Astrocyte of the cerebellum (primary cell): ENCODE measurements at regions not wholly inside any gene's neighbourhood (a gene's known extent, or its start where the extent isn't known, plus 50 kb on each side); places are given as distances from the start of the nearest gene placed in this dataset.

Experiments used
- DNase-seq: peaks from one replicate; pipeline ENCODE4 v3.0.0-alpha.2; 2011; ENCODE audit warnings: low read depth
- H3K4me3 ChIP-seq: 2 replicates; pipeline ENCODE4 v1.5.1; 2011; ENCODE audit warnings: mild to moderate bottlenecking, low read depth, low read length, moderate library complexity
- in situ Hi-C: cut with HindIII; loops from 2 replicates; pipeline ENCODE4 v1.10.0; 2017; ENCODE audit warnings: low sequenced_read_pairs
- TF ChIP-seq, protein P1 (sequence below): IDR thresholded peaks from 2 replicates; pipeline ENCODE4 v1.5.1; 2012; ENCODE audit warnings: low read length, low read depth, moderate library complexity, mild to moderate bottlenecking; ENCODE audit errors: missing control alignments

DNA sequence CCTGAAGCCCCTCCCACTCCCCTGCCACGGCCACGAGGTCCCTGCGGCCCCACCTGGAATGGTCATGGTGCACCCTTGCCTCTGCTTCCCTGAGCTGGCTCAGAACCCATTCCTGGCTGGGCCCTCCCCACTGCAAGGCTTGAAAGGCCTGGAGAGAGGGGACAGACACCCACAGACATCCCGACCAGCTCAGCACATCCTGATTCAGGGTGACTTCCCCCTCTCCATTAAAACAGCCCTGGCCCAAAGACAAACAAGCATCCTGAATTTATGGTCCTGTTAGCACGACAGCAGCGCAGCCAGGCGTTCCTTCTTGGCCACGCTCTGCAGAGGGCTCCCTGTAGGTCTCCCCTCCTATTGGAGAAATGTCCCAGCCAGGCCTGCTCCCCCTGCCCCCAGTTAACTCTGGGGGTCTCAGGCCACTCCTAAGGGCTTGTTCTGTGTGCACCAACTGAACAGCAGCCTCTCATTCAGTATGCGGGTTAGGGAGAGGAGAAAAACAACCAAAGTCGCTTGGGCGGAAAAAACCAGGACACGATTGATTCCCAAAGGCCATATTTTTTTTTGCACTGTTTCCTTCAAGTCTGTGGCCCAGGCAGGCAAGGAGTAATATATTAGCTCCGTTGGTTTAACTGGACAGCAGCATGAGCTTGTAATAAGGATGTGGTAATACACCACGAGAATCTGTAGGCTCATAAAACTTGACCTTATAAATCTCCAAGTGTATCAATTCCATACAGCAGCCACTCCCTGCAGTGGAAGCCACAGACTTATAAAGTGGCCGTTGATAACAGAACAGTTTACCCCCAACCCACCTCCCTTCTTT lies 106.7 kb upstream of the MSX1 start:
- in situ Hi-C loops = no loop called here
- DNase-seq = no peak
- TF ChIP-seq, protein P1, sequence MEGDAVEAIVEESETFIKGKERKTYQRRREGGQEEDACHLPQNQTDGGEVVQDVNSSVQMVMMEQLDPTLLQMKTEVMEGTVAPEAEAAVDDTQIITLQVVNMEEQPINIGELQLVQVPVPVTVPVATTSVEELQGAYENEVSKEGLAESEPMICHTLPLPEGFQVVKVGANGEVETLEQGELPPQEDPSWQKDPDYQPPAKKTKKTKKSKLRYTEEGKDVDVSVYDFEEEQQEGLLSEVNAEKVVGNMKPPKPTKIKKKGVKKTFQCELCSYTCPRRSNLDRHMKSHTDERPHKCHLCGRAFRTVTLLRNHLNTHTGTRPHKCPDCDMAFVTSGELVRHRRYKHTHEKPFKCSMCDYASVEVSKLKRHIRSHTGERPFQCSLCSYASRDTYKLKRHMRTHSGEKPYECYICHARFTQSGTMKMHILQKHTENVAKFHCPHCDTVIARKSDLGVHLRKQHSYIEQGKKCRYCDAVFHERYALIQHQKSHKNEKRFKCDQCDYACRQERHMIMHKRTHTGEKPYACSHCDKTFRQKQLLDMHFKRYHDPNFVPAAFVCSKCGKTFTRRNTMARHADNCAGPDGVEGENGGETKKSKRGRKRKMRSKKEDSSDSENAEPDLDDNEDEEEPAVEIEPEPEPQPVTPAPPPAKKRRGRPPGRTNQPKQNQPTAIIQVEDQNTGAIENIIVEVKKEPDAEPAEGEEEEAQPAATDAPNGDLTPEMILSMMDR = no peak
- H3K4me3 ChIP-seq = no peak overlapping the region

DNA sequence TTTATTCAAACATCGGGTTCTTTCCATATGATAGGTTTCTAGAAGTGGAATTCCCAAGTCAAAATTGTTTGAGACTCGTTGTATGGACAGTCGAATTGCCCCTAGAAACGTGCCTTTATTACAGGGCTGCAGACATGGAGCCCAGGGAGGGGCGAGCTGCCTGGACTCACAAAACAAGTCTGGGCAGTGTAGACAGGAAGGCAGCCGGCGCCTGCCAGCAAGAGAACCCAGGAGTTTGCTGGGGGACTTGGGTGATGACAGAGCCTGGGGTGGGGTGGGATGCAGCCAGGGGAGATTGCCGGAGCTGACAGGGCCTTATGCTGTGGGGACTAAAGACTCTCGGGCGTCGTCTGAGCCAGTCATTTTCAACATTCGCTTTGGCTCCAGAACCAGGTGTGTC lies 107.4 kb upstream of the MSX1 start:
- in situ Hi-C loops = no loop called here
- TF ChIP-seq, protein P1 = no peak
- no peak for DNase-seq
- H3K4me3 ChIP-seq = no peak overlapping the region

- in situ Hi-C loops = no loop called here
- TF ChIP-seq, protein P1 = no peak
- no peak for DNase-seq
These were observed 109.3 kb upstream of the MSX1 start for GRCh38 chr4:4750187-4750586.

DNA sequence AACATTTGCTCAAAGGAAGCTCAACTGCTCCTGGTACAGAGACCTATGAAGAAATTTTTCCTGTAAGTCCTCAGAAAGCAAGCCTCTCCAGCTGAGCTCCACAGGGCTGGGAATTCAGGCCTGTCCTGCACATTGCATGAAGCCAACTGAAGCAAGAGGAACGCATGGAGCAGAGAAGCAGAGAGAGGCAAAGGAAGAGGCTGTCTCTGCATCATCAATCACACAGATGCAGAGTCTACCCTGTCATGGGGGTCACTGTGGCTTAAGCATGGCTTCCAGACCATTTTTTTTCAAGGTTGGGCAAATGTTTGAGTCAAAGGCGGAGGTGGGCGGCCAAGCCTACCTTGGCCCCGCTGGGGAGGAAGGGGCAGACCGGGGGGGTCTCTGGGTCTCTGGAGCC lies 110.3 kb upstream of the MSX1 start:
- TF ChIP-seq, protein P1 = no peak
- in situ Hi-C loops = no loop called here
- no peak overlapping the region for H3K4me3 ChIP-seq
- DNase-seq = no peak

More at GRCh38 chr4:4750187-4750586, 109.3 kb upstream of the MSX1 start:
- H3K4me3 ChIP-seq = no peak overlapping the region

DNA sequence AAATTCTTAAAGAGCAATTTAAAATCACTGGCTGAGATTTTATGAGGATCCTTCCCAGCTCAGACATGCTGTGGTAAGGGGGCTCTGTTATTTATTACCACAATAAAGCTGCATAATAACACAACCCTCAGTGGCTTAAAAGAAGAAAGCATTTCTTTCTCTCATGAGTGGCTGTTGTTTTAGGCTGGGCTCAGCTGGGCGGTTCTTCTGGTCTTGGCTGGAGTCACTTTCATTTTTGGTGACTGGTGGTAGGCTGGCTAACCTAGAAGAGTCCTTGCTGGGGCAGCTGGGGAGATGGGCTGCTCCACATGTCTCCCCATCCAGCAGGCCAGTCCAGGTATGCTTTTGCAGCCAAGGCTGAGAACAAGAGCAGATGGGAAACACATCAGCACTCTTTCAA lies 113.0 kb upstream of the MSX1 start:
- DNase-seq = no peak
- no peak overlapping the region for H3K4me3 ChIP-seq
- TF ChIP-seq, protein P1 = no peak
- in situ Hi-C loops = no loop called here

- H3K4me3 ChIP-seq = no peak overlapping the region
- TF ChIP-seq, protein P1 = no peak
- in situ Hi-C loops = no loop called here
- DNase-seq = no peak
These were observed 119.4 kb upstream of the MSX1 start for GRCh38 chr4:4740071-4740470.
